Right lobe of liver (tissue), 4 donors: ENCODE measurements at regions not wholly inside any gene's neighbourhood (a gene's known extent, or its start where the extent isn't known, plus 50 kb on each side); places are given as distances from the start of the nearest gene placed in this dataset.

ENCODE experiments used
- CTCF ChIP-seq, 4 donors: fragments of 200-600 bp in 3 of 4; fragments of 450-650 bp in 1 of 4; IDR thresholded peaks; one replicate each; pipeline versions ENCODE4 v1.5.1 to v1.8.0; 2016 to 2022; ENCODE audit warnings: antibody characterized with exemption in 4 of 4, mild to moderate bottlenecking in 2 of 4
- POLR2A ChIP-seq: fragments of 450-650 bp; IDR thresholded peaks from one replicate; pipeline ENCODE4 v1.6.1; 2017; ENCODE audit warnings: antibody characterized with exemption, mild to moderate bottlenecking
- donor health status: DM: no; HTN: no; CAD: no.
- donor health status: DM: no; HTN: no; CAD: no.
- donor health status: DM: no; HTN: yes; CAD: no.

GRCh38 chr14:51307551-51307950 lies 67.5 kb downstream of the TMX1 start:
- TF ChIP-seq CTCF (IDR thresholded peaks at IDR 0.05), result no peak
- no peak for TF ChIP-seq POLR2A
